ENCODE measurements at regions not wholly inside any gene's neighbourhood (a gene's known extent, or its start where the extent isn't known, plus 50 kb on each side); places are given as distances from the start of the nearest gene placed in this dataset.

DNA sequence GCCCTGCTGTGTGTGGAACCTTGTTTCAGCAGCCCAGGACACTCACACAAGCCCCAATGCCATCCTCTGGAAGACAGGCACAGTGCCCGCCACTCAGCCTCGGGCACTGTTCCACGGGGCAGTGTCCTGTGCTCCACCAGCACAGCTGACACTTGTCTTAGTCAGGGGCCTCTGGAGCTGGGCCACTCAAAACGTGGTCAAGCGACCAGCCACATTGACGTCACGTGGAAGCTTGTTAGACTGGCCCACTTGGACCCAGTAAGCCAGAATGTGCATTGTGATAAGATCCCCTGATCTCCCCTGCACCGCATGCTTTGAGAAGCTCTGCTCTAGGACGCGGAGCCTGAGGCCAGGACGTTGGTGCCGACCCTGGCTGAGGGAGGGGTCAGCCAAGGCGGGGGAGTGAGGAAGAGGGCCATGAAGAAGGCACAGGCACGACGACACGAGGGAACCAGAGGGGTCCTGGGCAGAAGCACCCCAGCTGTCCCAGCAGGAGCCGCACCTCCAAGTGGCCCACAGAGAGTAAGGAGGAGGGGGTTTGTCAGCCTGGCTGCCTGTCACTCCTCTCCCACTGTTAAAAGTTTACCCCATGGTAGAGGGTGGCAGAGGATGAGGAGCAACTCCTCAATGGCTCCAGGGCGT lies 64.6 kb downstream of the LINC01488 start:
- DNase-seq (ENCODE audit: low spot score) (peak; percentile 42), ATAC-seq (no peak)
- intact Hi-C loops (cut with DNase I): no loop called here

DNA sequence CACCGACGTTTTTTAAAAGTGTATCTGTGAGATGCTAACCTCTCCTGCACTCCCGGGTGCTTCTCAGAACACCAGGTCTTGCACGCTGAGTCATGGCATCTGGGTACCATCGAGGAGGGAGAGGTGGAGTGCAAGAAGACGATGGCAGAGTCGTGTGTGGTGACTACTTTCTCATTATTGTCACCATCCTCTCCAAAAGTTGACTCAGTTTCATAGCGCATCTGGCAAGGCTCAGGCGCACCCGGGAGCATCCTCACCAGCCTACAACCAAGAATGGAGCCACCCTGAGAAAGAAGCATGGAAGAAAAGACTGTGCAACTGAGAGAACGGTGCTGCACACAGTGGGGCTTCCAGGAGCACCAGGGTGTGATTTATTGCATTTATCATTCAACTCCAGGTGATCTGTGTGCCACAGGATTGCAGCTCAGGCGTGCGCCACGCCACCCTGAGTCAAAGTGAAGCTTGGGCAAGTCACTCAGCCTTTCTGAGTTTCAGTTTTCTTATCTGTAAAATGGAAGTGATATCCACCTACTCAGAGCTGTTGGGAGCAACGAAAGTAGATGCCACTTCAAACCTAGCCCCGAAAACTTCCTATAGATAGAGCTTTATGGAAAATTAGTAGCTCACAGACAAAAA lies 65.4 kb downstream of the LINC01488 start:
- peak; percentile 14 for DNase-seq (ENCODE audit: low spot score)
- intact Hi-C loops (cut with DNase I): no loop called here
- ATAC-seq: no peak

DNA sequence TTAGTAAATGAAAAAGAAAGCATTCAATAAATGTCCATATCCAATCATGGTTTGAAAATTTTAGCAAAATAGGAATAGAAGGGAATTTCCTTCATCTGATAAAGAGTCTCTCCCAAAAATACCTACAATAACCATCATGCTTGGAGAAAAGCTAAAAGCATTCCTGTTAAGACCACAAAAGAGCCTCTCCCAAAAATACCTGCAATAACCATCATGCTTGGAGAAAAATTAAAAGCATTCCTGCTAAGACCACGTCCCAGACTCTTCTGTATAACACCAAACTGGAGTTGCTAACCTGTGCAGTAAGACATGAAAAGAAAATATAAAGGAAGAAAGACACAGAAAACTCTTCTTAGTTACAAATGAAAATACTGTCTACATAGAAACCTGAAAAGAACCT lies 69.4 kb downstream of the LINC01488 start:
- intact Hi-C loops (cut with DNase I): no loop called here
- ATAC-seq: no peak
- DNase-seq (ENCODE audit: low spot score): no peak

DNA sequence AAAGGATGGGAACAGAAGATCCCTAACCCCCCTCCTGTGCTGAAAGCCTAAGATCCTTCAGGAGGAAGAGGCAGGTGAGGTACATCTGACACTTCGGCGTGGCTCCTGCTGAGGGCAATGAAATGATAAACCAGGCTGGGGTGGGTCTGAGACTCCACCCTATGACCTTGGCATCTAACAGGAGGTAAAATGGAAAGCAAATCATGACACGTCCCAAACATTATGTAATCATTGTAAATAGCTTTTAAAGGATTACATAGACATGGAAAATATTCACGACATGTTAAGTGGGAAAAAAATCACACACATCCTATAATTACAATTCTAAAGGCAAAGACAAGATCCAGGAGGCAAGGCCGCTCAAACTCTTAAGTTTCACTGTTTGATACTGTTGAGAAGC lies 70.5 kb downstream of the LINC01488 start:
- intact Hi-C loops (cut with DNase I): no loop called here
- DNase-seq (ENCODE audit: low spot score) (peak; percentile 17), ATAC-seq (no peak)

DNA sequence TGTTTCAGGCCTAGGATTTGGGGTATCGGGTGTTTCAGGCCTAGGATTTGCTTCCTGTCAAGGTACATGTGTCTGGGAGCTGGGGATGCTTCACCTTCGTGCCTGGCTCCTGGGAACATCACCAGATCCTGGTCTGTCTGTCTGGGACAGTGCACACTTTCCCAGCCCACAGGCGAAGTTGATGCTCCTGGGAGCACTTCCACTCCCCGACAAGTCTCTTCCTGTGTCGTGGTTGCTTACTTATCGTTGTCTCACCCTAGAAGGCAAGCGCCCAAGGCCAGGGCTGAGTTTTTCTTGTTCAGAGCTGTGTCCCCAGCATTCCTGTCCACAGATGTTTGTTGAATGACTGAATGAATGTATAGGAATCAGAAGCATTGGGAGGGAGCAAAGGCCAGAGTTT lies 71.5 kb downstream of the LINC01488 start:
- DNase-seq (ENCODE audit: low spot score) (peak; percentile 30), ATAC-seq (no peak)
- intact Hi-C loops (cut with DNase I): no loop called here

DNA sequence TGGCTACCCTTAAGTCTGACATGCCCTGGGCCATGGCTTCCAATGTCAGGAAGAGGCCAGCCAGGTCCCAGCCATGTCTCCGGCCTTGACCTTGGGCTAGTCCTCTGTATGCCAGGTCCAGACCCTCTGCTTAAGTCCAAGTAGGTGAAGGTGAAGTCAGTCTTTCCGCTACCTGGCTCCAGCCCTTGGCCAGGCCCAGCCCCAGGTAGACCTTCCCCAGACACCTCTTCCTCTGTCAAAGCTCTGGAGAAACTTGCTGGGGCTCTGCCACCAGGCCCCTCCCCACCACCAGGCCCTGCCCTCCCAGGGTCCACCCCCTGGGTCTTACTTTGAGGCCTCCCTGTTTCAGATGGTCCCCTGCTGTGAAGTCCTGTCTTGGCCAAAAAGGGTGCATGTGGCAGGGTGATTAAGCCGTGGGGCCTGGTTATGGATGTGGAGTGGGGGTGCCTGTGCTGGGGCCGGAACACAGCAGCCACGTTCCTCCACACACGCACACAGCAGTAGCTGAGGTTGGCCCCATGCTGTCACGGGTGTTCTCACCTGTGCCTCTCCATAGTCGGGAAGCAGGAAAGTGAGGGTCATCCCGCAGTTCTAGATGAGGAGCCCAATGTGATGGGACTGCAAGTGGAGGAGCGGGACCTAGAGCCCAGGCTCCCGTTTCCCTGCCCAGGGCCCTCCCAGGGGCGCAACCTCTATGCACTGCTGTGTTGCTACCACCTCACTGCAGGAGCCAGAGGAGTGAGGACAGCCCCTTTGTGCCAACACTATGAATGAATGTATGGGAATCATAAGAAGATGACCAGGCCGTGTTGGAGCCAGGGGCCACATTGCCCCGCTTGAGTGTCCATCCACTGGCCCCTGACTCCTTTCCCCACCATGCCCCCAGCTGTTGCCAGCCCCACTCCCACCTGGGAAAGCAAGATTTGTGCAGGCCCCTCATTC lies 72.2 kb downstream of the LINC01488 start:
- DNase-seq (ENCODE audit: low spot score) (peak; percentile 35), ATAC-seq (no peak)
- intact Hi-C loops (cut with DNase I): no loop called here

DNA sequence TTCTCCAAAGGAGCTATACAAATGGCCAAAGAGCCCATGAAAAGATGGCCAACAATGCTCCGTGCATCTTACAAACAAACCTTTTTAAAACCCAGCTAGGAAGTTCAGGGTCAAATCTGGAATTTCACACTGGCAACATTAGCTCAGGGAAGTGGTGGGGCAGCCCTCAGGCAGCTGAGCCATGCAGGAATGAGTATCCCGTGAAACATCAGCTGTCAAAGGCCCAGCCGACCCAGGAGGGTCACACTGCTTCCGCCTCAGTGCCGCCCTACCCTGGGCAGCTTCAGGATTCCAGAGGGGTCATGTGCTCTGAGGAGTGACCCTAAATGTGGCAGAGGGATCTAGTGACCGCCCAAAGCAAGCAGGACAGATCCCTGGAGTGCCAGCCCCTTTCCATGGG lies 73.4 kb downstream of the LINC01488 start:
- intact Hi-C loops (cut with DNase I): no loop called here
- ATAC-seq (no peak), DNase-seq (ENCODE audit: low spot score) (no peak)

DNA sequence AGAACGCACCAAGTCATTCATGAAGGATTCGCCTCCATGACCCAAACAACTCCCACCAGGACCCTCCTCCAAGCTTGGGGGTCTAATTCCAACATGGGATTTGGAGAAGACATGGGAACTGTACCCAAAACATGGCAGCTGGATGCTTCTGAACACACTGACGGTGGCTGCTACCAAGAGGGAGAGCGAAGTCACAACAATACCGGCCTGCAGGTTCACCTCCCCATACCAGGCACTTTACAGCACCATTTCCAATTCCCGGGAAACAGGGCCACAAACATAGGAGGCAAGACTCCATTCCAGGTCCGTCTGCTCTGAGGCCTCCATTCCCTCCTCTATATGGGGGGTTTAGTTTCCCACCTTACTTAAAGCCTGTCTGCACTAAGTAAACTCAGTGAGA lies 75.8 kb downstream of the LINC01488 start:
- intact Hi-C loops (cut with DNase I): no loop called here
- no peak for ATAC-seq
- DNase-seq (ENCODE audit: low spot score): no peak

DNA sequence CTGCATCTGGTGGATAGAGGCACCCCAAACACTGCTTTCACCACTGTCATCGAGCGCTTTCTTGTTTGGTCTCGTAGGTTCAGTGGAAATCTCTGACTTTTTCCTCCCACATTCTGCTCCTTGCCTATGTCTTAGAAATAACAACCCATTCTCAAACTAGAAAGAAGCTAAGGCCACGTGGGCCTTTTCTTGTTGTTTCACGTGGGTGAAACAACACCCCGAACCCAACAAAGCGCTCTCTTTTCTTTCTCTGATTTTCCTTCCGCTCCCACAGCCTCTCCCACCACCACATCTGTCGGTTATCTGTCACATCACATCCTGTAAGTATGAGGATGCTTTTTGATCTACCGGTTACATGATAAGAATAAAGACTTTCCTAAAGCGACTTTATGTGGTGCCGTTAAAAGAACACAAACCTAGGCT lies 77.1 kb downstream of the LINC01488 start:
- DNase-seq (ENCODE audit: low spot score) (no peak), ATAC-seq (no peak)
- intact Hi-C loops (cut with DNase I): no loop called here

DNA sequence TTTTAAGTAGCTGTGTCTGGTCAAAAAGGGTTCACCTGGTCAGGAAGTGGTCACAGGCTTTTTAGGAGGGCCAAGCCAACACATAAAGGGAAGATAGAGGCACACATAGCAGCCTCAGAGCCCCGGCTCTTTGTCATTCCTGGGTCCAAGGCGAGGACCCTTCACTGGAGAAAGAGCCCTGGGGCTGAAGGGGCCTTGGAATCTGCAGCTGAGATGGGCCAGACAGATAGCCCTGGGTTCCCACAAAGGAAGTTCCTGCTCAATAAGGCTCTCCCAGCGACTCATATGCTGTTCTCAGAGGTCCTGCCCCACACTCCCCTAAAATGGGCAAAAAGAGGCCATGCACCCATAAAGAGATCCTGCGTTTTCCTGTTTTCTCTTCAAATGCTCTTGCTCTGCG lies 77.7 kb downstream of the LINC01488 start:
- ATAC-seq (no peak), DNase-seq (ENCODE audit: low spot score) (no peak)
- intact Hi-C loops (cut with DNase I): no loop called here

DNA sequence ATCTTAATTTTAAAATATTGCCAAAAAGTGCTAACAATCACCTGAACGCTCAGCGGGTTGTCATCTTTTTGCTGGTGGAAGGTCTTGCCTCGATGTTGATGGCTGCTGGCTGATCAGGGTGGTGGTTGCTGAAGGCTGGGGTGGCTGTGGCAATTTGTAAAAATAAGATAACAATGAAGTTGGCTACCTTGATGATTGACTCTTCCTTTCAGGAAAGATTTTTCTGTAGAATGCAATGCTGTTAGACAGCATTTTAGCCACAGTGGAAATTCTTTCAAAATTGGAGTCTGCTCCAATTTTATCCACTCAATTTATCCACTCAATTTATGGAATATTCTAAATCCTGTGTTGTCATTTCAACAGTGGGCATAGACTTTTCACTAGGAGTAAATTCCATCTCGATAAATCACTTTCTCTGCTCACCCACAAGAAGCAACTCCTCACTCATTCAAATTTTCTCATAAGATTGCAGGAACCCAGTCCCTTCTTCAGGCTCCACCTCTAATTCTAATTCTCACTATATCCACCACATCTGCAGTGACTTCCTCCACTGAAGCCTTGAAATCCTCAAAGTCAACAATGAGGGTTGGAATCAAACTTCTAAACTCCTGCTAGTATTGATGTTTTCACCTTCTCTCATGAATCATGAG lies 78.8 kb downstream of the LINC01488 start:
- intact Hi-C loops (cut with DNase I): no loop called here
- no peak for DNase-seq (ENCODE audit: low spot score)
- ATAC-seq: no peak

DNA sequence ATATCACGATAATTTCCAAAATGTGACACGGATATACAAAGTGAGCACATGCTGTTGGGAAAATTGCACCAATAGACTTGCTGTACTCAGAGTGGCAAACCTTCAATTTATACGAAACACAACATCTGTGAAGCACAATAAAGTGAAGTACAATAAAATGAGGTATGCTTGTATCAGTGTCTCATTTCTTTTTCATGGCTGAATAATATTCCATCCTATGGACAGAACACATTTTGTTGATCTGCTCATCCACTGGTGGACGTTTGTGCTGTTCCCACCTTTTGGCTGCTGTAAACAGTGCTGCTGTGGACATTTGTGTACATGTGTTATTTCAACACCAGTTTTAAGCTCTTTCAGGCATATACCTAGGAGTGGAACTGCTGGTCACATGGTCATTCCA lies 78.7 kb upstream of the CCND1 start:
- intact Hi-C loops (cut with DNase I): no loop called here
- ATAC-seq (no peak), DNase-seq (ENCODE audit: low spot score) (no peak)

DNA sequence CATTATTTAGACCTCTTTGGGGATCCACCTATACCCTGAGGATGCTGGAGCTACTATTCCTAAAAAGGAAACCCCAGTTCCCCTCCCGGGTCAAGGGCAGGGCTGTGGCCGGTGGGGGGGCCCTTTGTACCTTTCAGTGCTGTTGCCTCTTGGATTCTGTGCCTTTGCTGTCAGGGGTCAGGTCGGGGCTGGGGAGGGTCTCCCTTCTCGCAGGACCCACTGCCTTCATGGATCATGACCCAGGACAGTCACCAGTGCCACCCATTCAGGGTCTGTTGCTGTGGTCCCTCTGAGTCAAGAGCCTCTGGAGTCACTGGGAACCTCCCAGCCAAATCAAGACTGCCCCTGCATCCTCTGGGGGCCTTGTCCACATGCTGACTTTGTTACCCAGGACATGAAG lies 78.1 kb upstream of the CCND1 start:
- ATAC-seq (no peak), DNase-seq (ENCODE audit: low spot score) (no peak)
- intact Hi-C loops (cut with DNase I): no loop called here

DNA sequence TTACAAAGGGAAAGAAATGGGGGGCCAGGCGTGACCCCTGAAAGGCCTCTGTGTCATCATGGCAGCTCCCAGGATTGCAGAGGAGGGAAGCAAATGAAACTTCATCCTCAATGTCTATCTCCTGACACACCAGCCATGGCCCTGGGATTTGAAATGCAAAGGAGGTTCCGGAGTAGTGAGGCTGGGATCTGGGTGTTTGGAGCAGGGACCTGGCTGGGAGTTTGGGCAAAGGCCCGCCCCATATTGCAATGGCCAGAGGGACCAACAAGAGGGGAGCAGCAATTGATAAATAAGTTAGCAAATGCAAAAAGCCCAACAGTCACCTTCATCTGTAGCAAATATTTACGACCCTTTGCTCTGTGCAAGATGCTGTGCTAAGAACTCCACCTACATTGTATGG lies 77.7 kb upstream of the CCND1 start:
- intact Hi-C loops (cut with DNase I): no loop called here
- no peak for DNase-seq (ENCODE audit: low spot score)
- no peak for ATAC-seq

DNA sequence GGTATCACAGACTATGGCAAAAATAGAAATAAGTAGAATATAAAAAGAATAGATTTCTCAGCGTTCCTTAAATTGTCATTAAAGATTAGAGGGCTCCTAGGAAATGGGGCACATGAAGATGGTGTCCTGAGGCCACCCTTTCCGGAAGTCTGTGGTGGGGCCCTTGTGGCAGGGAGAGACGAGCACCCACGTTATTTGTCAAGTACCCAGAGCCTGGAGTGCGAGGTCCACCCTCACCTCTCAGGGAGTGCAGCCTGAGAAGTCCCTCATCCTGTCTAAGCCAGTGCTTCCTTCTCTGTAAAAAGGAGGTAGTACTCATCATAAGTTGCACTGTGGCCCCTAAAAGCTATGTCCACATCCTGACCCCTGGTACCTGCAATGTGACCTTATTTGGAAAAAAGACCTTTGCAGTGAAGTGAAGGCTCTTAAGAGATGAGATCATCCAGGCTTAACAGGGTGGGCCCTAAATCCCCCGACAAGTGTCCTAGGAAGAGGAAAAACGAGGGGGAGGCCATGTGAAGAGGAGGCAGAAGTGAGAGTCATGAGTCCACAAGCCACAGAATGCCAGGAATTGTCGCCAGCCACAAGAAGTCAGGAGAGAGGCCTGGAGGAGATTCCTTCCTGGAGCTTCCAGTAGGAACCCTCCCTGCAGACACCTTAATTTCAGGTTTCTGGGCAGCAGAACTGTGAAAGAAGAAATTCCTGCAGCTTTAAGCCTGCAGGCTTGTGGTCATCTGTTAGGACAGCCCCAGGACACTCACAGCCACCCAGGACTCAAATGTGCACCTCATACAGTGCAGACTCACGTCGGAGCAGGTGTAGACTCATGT lies 76.8 kb upstream of the CCND1 start:
- intact Hi-C loops (cut with DNase I): no loop called here
- DNase-seq (ENCODE audit: low spot score): no peak
- no peak for ATAC-seq

DNA sequence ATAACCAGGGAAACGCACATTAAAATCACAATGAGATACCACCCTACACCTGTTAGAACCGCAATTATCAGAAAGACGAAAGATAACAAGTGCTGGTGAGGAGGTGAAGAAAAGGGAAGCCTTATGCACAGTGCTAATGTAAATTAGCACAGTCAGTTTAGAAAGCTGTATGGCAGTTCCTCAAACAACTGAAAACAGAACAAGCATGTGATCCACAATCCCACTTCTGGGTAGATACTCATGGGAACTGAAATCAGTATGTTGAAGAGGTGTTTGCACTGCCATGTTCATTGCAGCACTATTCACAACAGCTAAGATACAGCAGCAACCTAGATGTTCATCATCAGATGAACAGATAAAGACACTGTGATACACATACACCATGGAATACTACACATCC lies 75.0 kb upstream of the CCND1 start:
- intact Hi-C loops (cut with DNase I): no loop called here
- DNase-seq (ENCODE audit: low spot score) (no peak), ATAC-seq (no peak)

DNA sequence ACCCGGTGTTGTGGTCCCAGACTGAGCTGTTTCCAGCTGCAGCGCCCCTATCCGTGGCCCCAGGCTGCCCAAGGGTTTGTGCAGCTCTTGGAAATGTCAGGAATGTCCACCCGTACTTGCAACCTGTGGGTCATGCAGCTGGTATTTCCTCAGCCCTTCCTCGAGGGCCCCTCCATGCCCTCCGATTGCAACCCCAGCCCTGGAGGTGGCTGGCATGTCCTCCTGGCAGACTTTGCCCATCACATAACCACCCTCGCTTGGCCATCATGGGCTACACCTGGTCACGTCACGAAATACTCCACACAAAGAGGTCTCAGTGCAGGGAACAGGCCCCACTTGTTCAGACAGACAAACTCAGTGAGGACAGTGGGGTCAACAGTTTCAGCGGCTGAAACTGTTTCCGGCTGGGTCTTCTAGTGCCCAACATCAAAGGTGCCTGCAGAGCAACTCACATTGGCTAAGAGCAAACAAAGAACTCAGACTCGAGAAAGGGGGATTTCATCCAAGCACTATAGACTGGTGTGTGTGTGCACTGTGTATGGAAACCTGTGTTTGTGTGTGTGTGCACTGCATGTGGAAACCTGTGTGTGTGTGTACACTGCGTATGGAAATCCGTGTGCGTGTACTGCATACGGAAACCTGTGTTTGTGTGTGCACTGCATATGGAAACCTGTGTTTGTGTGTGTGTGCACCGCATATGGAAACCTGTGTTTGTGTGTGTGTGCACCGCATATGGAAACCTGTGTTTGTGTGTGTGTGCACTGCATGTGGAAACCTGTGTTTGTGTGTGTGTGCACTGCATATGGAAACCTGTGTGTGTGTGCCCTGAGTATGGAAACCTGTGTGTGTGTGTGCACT lies 72.8 kb upstream of the CCND1 start:
- no peak for DNase-seq (ENCODE audit: low spot score)
- intact Hi-C loops (cut with DNase I): no loop called here
- no peak for ATAC-seq

DNA sequence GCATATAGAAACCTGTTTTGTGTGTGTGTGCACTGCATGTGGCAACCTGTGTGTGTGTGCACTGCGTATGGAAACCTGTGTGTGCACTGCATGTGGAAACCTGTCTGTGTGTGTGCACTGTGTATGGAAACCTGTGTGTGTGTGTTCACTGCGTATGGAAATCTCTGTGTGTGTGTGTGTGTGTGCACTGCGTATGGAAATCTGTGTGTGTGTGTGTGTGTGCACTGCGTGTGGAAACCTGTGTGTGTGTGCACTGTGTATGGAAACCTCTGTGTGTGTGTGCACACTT lies 72.2 kb upstream of the CCND1 start:
- intact Hi-C loops (cut with DNase I): no loop called here
- ATAC-seq: no peak
- no peak for DNase-seq (ENCODE audit: low spot score)
